IMR-90 (cell line): ENCODE measurements at regions not wholly inside any gene's neighbourhood (a gene's known extent, or its start where the extent isn't known, plus 50 kb on each side); places are given as distances from the start of the nearest gene placed in this dataset.
"Not testable (repeated sequence)": the region's sequence is repeated elsewhere in the genome, so short reads cannot be mapped to it uniquely, and the experiment has no call there.

Experiments used
- ATAC-seq: fragments of 200-7000 bp; cut with Tn5 transposase; 2 replicates; pipeline ENCODE4 v1.9.1; 2020; ENCODE audit warnings: low read depth, mild to moderate bottlenecking, moderate library complexity
- BruUV-seq: library from RNA; stranded (reverse); fragments of 400-500 nt; replicated peaks from 2 replicates; lab custom pipeline; 2021; lab: Mats Ljungman, UMichigan
- CTCF ChIA-PET: fragments of 300-600 bp; formaldehyde crosslinking; extraction: SDS; loops from one replicate; lab custom pipeline; 2021; ENCODE audit warnings: antibody characterized with exemption; lab: Yijun Ruan, JAX
- POLR2A ChIA-PET: fragments of 300-600 bp; sonication (Branson Sonifier 250); formaldehyde crosslinking; loops from one replicate; lab custom pipeline; 2022; ENCODE audit warnings: antibody characterized with exemption; ENCODE audit not compliant: unreplicated experiment; lab: Charles Lee
- DNase-seq: peaks from one replicate; pipeline ENCODE4 v3.0.0; 2013
- H2AFZ ChIP-seq: replicated peaks from 2 replicates; pipeline ENCODE3; 2013; ENCODE audit warnings: low read length, mild to moderate bottlenecking; ENCODE audit not compliant: poor library complexity
- H2AK5ac ChIP-seq: 2 replicates; pipeline ENCODE4 v1.6.1; 2013; ENCODE audit warnings: low read depth, low read length, inconsistent platforms
- H2AK9ac ChIP-seq: replicated peaks from 2 replicates; pipeline ENCODE3; 2013; ENCODE audit warnings: mild to moderate bottlenecking, low read depth, low read length, moderate library complexity; ENCODE audit not compliant: poor library complexity
- H2BK120ac ChIP-seq: 2 replicates; pipeline ENCODE4 v1.6.1; 2013; ENCODE audit warnings: low read depth, low read length, inconsistent platforms
- H2BK15ac ChIP-seq: 3 replicates; pipeline ENCODE4 v1.6.1; 2013; ENCODE audit warnings: low read depth, low read length, inconsistent platforms
- H2BK20ac ChIP-seq: 2 replicates; pipeline ENCODE4 v1.6.1; 2013; ENCODE audit warnings: low read depth, mild to moderate bottlenecking, inconsistent platforms, low read length, moderate library complexity
- H2BK5ac ChIP-seq: 2 replicates; pipeline ENCODE4 v1.6.1; 2013; ENCODE audit warnings: mild to moderate bottlenecking, low read depth, low read length, inconsistent platforms; ENCODE audit not compliant: poor library complexity, severe bottlenecking
- H3K14ac ChIP-seq: replicated peaks from 2 replicates; pipeline ENCODE4 v1.6.1; 2013; ENCODE audit warnings: low read depth, low read length, inconsistent platforms
- H3K18ac ChIP-seq: 2 replicates; pipeline ENCODE4 v1.6.1; 2013; ENCODE audit warnings: low read depth, low read length, control low read depth
- H3K23ac ChIP-seq: 2 replicates; pipeline ENCODE4 v1.6.1; 2013; ENCODE audit warnings: low read depth, low read length, inconsistent platforms
- H3K27ac ChIP-seq: 2 replicates; pipeline ENCODE4 v1.5.1; 2013; ENCODE audit warnings: mild to moderate bottlenecking, control low read depth, low read length; ENCODE audit not compliant: insufficient read depth
- H3K27me3 ChIP-seq: 2 replicates; pipeline ENCODE4 v1.6.1; 2013; ENCODE audit warnings: low read length; ENCODE audit not compliant: control insufficient read depth, insufficient read depth
- H3K36me3 ChIP-seq: 2 replicates; pipeline ENCODE4 v1.6.1; 2013; ENCODE audit warnings: low read length, mixed read lengths; ENCODE audit not compliant: control insufficient read depth, insufficient read depth
- H3K4ac ChIP-seq: 2 replicates; pipeline ENCODE4 v1.6.1; 2013; ENCODE audit warnings: low read depth, low read length, inconsistent platforms
- H3K4me1 ChIP-seq: 2 replicates; pipeline ENCODE4 v1.6.1; 2013; ENCODE audit warnings: low read length, mixed read lengths; ENCODE audit not compliant: control insufficient read depth, insufficient read depth
- H3K4me2 ChIP-seq: 2 replicates; pipeline ENCODE4 v1.6.1; 2013; ENCODE audit warnings: low read depth, mild to moderate bottlenecking, control low read depth, low read length, moderate library complexity
- H3K4me3 ChIP-seq: 2 replicates; pipeline ENCODE4 v1.5.1; 2013; ENCODE audit warnings: low read depth, mild to moderate bottlenecking, control low read depth, low read length, moderate library complexity; ENCODE audit not compliant: insufficient read depth
- H3K56ac ChIP-seq: 2 replicates; pipeline ENCODE4 v1.6.1; 2013; ENCODE audit warnings: low read length, inconsistent platforms; ENCODE audit not compliant: insufficient read depth; ENCODE audit errors: extremely low read depth
- H3K79me1 ChIP-seq, 2 experiments: 2 replicates each; pipeline ENCODE4 v1.6.1; 2013; ENCODE audit warnings: low read length in 2 of 2, inconsistent platforms in 1 of 2, low read depth in 1 of 2
- H3K9ac ChIP-seq: 2 replicates; pipeline ENCODE4 v1.6.1; 2013; ENCODE audit warnings: low read depth, low read length, control low read depth
- H3K9me1 ChIP-seq: 2 replicates; pipeline ENCODE4 v1.6.1; 2013; ENCODE audit warnings: low read length, inconsistent platforms; ENCODE audit not compliant: insufficient read depth
- H3K9me3 ChIP-seq: 2 replicates; pipeline ENCODE4 v1.6.1; 2013; ENCODE audit warnings: low read length; ENCODE audit not compliant: control insufficient read depth, insufficient read depth
- H4K20me1 ChIP-seq: 2 replicates; pipeline ENCODE4 v1.6.1; 2013; ENCODE audit warnings: low read length, inconsistent platforms; ENCODE audit not compliant: insufficient read depth
- H4K5ac ChIP-seq: 2 replicates; pipeline ENCODE4 v1.6.1; 2013; ENCODE audit warnings: mild to moderate bottlenecking, low read depth, low read length, control low read depth
- H4K8ac ChIP-seq, 2 experiments: 2 replicates each; pipeline ENCODE4 v1.6.1; 2013; ENCODE audit warnings: low read depth in 2 of 2, low read length in 2 of 2, control low read depth in 1 of 2, inconsistent platforms in 1 of 2
- H4K91ac ChIP-seq: 2 replicates; pipeline ENCODE4 v1.6.1; 2013; ENCODE audit warnings: low read depth, low read length, inconsistent platforms; ENCODE audit not compliant: insufficient read depth
- WGBS, 2 experiments: methylation state at CpG; one replicate each; pipeline versions ENCODE4 v1.1.5 to v1.1.7; 2013; ENCODE audit warnings: missing lambda C conversion rate in 2 of 2; ENCODE audit not compliant: insufficient read length in 1 of 2; ENCODE audit errors: extremely low coverage in 2 of 2; 5-methylcytosine and 5-hydroxymethylcytosine counted together
- dilution Hi-C: fragments of 300-500 bp; cut with HindIII; formaldehyde crosslinking; loops from one replicate; pipeline ENCODE4 v1.14.3; 2018; ENCODE audit warnings: low sequenced_read_pairs; ENCODE audit not compliant: unreplicated experiment
- in situ Hi-C: fragments of 300-500 bp; cut with MboI; formaldehyde crosslinking; loops from 3 replicates; pipeline ENCODE4 v1.14.3; 2019; ENCODE audit warnings: low sequenced_read_pairs, inconsistent platforms, mixed read lengths
- intact Hi-C: fragments of 100-400 bp; cut with micrococcal nuclease; formaldehyde crosslinking; loops from 2 replicates; pipeline ENCODE4 v1.10.0; 2022

- CTCF ChIA-PET, H3K27ac ChIP-seq: not testable (repeated sequence)
These were observed 243.9 kb downstream of the NPIPA8 start for GRCh38 chr16:18092605-18093004.

GRCh38 chr16:18080658-18081363 lies 255.7 kb downstream of the NPIPA8 start:
- intact Hi-C loops, BruUV-seq: not testable (repeated sequence)

More at GRCh38 chr16:18092605-18093004, 243.9 kb downstream of the NPIPA8 start:
- H3K9ac ChIP-seq, H3K36me3 ChIP-seq, H3K4me3 ChIP-seq, H3K4ac ChIP-seq, H2BK15ac ChIP-seq, in situ Hi-C loops, H3K9me3 ChIP-seq, H2BK120ac ChIP-seq, H4K91ac ChIP-seq, intact Hi-C loops, H3K14ac ChIP-seq, dilution Hi-C loops, H3K27me3 ChIP-seq, H2BK5ac ChIP-seq, H3K4me1 ChIP-seq, H4K5ac ChIP-seq, H2BK20ac ChIP-seq, H3K4me2 ChIP-seq, H3K9me1 ChIP-seq, BruUV-seq, H3K23ac ChIP-seq, H2AK9ac ChIP-seq, H3K79me1 ChIP-seq, POLR2A ChIA-PET, H2AK5ac ChIP-seq, H3K18ac ChIP-seq, H4K8ac ChIP-seq, ATAC-seq, H2AFZ ChIP-seq, H4K20me1 ChIP-seq, H3K56ac ChIP-seq, DNase-seq: not testable (repeated sequence)
- no CpG with 5 or more reads among the region's 1 CpG for WGBS, 2 experiments

More at GRCh38 chr16:18080658-18081363, 255.7 kb downstream of the NPIPA8 start:
- H3K9me3 ChIP-seq, H4K5ac ChIP-seq, H2BK20ac ChIP-seq, H3K18ac ChIP-seq, H3K9ac ChIP-seq, H3K4me2 ChIP-seq, H3K4ac ChIP-seq, ATAC-seq, H3K4me1 ChIP-seq, DNase-seq, in situ Hi-C loops, H2AFZ ChIP-seq, H3K9me1 ChIP-seq, H2AK9ac ChIP-seq, H3K79me1 ChIP-seq, H3K36me3 ChIP-seq, H3K23ac ChIP-seq, H4K91ac ChIP-seq, H3K56ac ChIP-seq, H4K20me1 ChIP-seq, POLR2A ChIA-PET, H2BK15ac ChIP-seq, H3K14ac ChIP-seq, H2BK120ac ChIP-seq, H3K4me3 ChIP-seq, H2AK5ac ChIP-seq, H2BK5ac ChIP-seq, dilution Hi-C loops, H3K27ac ChIP-seq, H3K27me3 ChIP-seq, H4K8ac ChIP-seq: not testable (repeated sequence)
- no CpG with 5 or more reads among the region's 2 CpGs for WGBS, 2 experiments
- CTCF ChIA-PET = interaction anchor here (0.7 kb wide), 1 partner anchor 1272 kb away, joined by 3 read pairs; no protein-coding TSS in a partner anchor
